ENCODE measurements at regions not wholly inside any gene's neighbourhood (a gene's known extent, or its start where the extent isn't known, plus 50 kb on each side); places are given as distances from the start of the nearest gene placed in this dataset.

- Mint-ChIP-seq H3K4me1 (no peaks in the 10 kb centered on the region), H3K27ac (no peak overlapping the region), H3K4me3 (no peak overlapping the region), H3K27me3 (ENCODE audit: low read depth) (peaks cover 5% of the 10 kb centered on the region), H3K9me3 (no peaks in the 10 kb centered on the region), H3K36me3 (ENCODE audit: insufficient read depth in 1 of 3, low read depth in 3 of 3) (no peaks in the 10 kb centered on the region)
- Histone ChIP-seq H2BK120ac (ENCODE audit: low read depth, low read length, poor library complexity, severe bottlenecking) (no peak overlapping the region), H2BK5ac (ENCODE audit: insufficient read length, low read length) (no peak overlapping the region), H3K27ac (ENCODE audit: insufficient read length, low read depth, low read length) (no peak overlapping the region), H4K91ac (ENCODE audit: insufficient read length, low read depth, low read length) (no peak overlapping the region), H3K56ac (ENCODE audit: insufficient read length, low read depth, low read length) (no peak overlapping the region), H3K14ac (ENCODE audit: insufficient read depth, low read length) (no peak overlapping the region), H3K9me3 (ENCODE audit: control insufficient read depth, low read depth, low read length) (no peaks in the 10 kb centered on the region), H2AK5ac (ENCODE audit: insufficient read length, low read length) (no peak overlapping the region), H3K79me2 (ENCODE audit: insufficient read depth, low read length) (no peaks in the 10 kb centered on the region), H2AFZ (ENCODE audit: low read length) (no peak overlapping the region), H3K4ac (ENCODE audit: low read depth, low read length) (no peak overlapping the region), H4K5ac (ENCODE audit: insufficient read length, low read depth, low read length) (no peak overlapping the region), H3K23ac (ENCODE audit: insufficient read length, low read depth, low read length) (no peak overlapping the region), H3K79me1 (ENCODE audit: insufficient read depth, low read depth, low read length, poor library complexity, severe bottlenecking) (no peaks in the 10 kb centered on the region), H2BK20ac (ENCODE audit: low read depth, low read length, poor library complexity, severe bottlenecking) (no peak overlapping the region), H3K4me1 (ENCODE audit: insufficient read depth, low read length) (no peaks in the 10 kb centered on the region), H3K23me2 (ENCODE audit: insufficient read length, low read depth, low read length, poor library complexity, severe bottlenecking) (no peaks in the 10 kb centered on the region), H3K9ac (ENCODE audit: extremely low read depth, insufficient read length, low read length) (no peak overlapping the region), H2BK12ac (ENCODE audit: insufficient read length, low read depth, low read length) (no peak overlapping the region), H3T11ph (ENCODE audit: low read length) (no peak overlapping the region), H3K18ac (ENCODE audit: insufficient read length, low read depth, low read length) (no peak overlapping the region), H4K8ac (replicated peaks; ENCODE audit: insufficient read length, low read depth, low read length) (no peak overlapping the region), H2BK15ac (ENCODE audit: low read depth, low read length) (no peak overlapping the region), H3K4me2 (ENCODE audit: insufficient read depth, insufficient read length, low read length) (no peak overlapping the region), H3K27me3 (ENCODE audit: insufficient read depth, low read length) (no peaks in the 10 kb centered on the region), H4K20me1 (ENCODE audit: control insufficient read depth, insufficient read depth, insufficient read length) (no peaks in the 10 kb centered on the region)
- DNase-seq, result no peak
- no CpG with 5 or more reads among the region's 3 CpGs for WGBS (ENCODE audit: extremely low coverage, insufficient read length, low lambda C conversion rate)
- no peak for TF ChIP-seq CTCF (conservative IDR thresholded peaks at IDR 0.05)
These were observed 174.8 kb downstream of the POLR2M start for GRCh38 chr15:57881361-57881760.
